GM23338 (cell line): ENCODE measurements at regions not wholly inside any gene's neighbourhood (a gene's known extent, or its start where the extent isn't known, plus 50 kb on each side); places are given as distances from the start of the nearest gene placed in this dataset.
"Not testable (repeated sequence)": the region's sequence is repeated elsewhere in the genome, so short reads cannot be mapped to it uniquely, and the experiment has no call there.

Source experiments
- ATAC-seq: fragments of 200-7000 bp; cut with Tn5 transposase; 3 replicates; pipeline ENCODE4 v1.9.1; 2020
- DNase-seq: peaks from one replicate; pipeline ENCODE4 v3.0.0-alpha.2; 2015; ENCODE audit warnings: low spot score
- H2AFZ ChIP-seq: fragments of 200-600 bp; sonication (generic); 2 replicates; pipeline ENCODE4 v1.8.0; 2016; ENCODE audit warnings: antibody characterized with exemption, mild to moderate bottlenecking, moderate library complexity
- H3F3A ChIP-seq: fragments of 200-600 bp; sonication (generic); replicated peaks from 2 replicates; pipeline ENCODE4 v1.8.0; 2017; ENCODE audit warnings: antibody characterized with exemption, mixed run types, low read depth
- H3K27ac ChIP-seq: fragments of 200-600 bp; sonication (generic); 2 replicates; pipeline ENCODE4 v1.6.1; 2016; ENCODE audit warnings: low read depth
- H3K27me3 ChIP-seq: fragments of 200-600 bp; sonication (generic); 2 replicates; pipeline ENCODE4 v1.8.0; 2016; ENCODE audit warnings: mild to moderate bottlenecking, mixed run types, moderate library complexity; ENCODE audit not compliant: insufficient read depth
- H3K36me3 ChIP-seq: fragments of 200-600 bp; sonication (generic); 2 replicates; pipeline ENCODE4 v1.8.0; 2016; ENCODE audit warnings: mild to moderate bottlenecking; ENCODE audit not compliant: insufficient read depth
- H3K4me1 ChIP-seq: fragments of 200-600 bp; sonication (generic); 2 replicates; pipeline ENCODE4 v1.8.0; 2016; ENCODE audit warnings: mild to moderate bottlenecking, moderate library complexity; ENCODE audit not compliant: insufficient read depth
- H3K4me2 ChIP-seq: fragments of 200-600 bp; sonication (generic); 2 replicates; pipeline ENCODE4 v1.7.1; 2017; ENCODE audit warnings: mixed run types
- H3K4me3 ChIP-seq: fragments of 200-600 bp; sonication (generic); 2 replicates; pipeline ENCODE4 v1.6.1; 2016; ENCODE audit warnings: mixed run types
- H3K79me2 ChIP-seq: fragments of 200-600 bp; sonication (generic); replicated peaks from 2 replicates; pipeline ENCODE4 v1.8.0; 2017; ENCODE audit warnings: mild to moderate bottlenecking; ENCODE audit not compliant: insufficient read depth
- H3K9me2 ChIP-seq: fragments of 200-600 bp; sonication (generic); 2 replicates; pipeline ENCODE4 v1.8.0; 2017; ENCODE audit not compliant: insufficient read depth
- H4K20me1 ChIP-seq: fragments of 200-600 bp; sonication (generic); replicated peaks from 2 replicates; pipeline ENCODE4 v1.8.0; 2017; ENCODE audit warnings: mild to moderate bottlenecking; ENCODE audit not compliant: insufficient read depth
- H3K27ac Mint-ChIP-seq: 2 replicates; pipeline ENCODE4 v1.8.0; 2020; ENCODE audit warnings: inconsistent platforms, mild to moderate bottlenecking, moderate library complexity, mixed read lengths
- H3K27me3 Mint-ChIP-seq: 3 replicates; pipeline ENCODE4 v1.8.0; 2022; ENCODE audit warnings: low read depth, mild to moderate bottlenecking, moderate library complexity, mixed read lengths, inconsistent platforms; ENCODE audit not compliant: insufficient read depth, poor library complexity
- H3K36me3 Mint-ChIP-seq: 3 replicates; pipeline ENCODE4 v1.8.0; 2021; ENCODE audit warnings: low read depth, mild to moderate bottlenecking, inconsistent platforms, moderate library complexity, mixed read lengths
- H3K4me1 Mint-ChIP-seq: 3 replicates; pipeline ENCODE4 v1.8.0; 2020; ENCODE audit warnings: mild to moderate bottlenecking, inconsistent platforms, mixed read lengths
- H3K4me3 Mint-ChIP-seq: 3 replicates; pipeline ENCODE4 v1.8.0; 2021; ENCODE audit warnings: moderate library complexity, mild to moderate bottlenecking, inconsistent platforms, mixed read lengths
- H3K9me3 Mint-ChIP-seq: 3 replicates; pipeline ENCODE4 v1.8.0; 2020; ENCODE audit warnings: moderate library complexity, mild to moderate bottlenecking, inconsistent platforms, mixed read lengths
- CREB1 ChIP-seq: fragments of 250-450 bp; sonication (Bioruptor Pico); IDR thresholded peaks from 2 replicates; pipeline ENCODE4 v1.5.0; 2020; ENCODE audit warnings: low read depth, mild to moderate bottlenecking, moderate library complexity
- ETS1 ChIP-seq: IDR thresholded peaks from 2 replicates; pipeline ENCODE4 v1.6.1; 2016; ENCODE audit warnings: antibody characterized with exemption
- EZH2 ChIP-seq: fragments of 200-600 bp; sonication (generic); IDR thresholded peaks from one replicate; pipeline ENCODE4 v1.8.0; 2017; ENCODE audit warnings: antibody characterized with exemption, mild to moderate bottlenecking, low read depth; ENCODE audit not compliant: unreplicated experiment
- EZH2phosphoT487 ChIP-seq: fragments of 200-600 bp; sonication (generic); IDR thresholded peaks from one replicate; pipeline ENCODE4 v1.8.1; 2018; ENCODE audit warnings: antibody characterized with exemption; ENCODE audit not compliant: unreplicated experiment
- POLR2AphosphoS5 ChIP-seq: IDR thresholded peaks from 2 replicates; pipeline ENCODE4 v1.6.1; 2016; ENCODE audit warnings: antibody characterized with exemption, low read depth
- ZNF331 ChIP-seq: fragments of 250-450 bp; sonication (Bioruptor Pico); IDR thresholded peaks from 2 replicates; pipeline ENCODE4 v1.5.0; 2020; ENCODE audit warnings: low read depth, mild to moderate bottlenecking, moderate library complexity
- ZNF462 ChIP-seq: fragments of 250-450 bp; sonication (Bioruptor Pico); IDR thresholded peaks from 2 replicates; pipeline ENCODE4 v1.5.0; 2020; ENCODE audit warnings: mild to moderate bottlenecking, moderate library complexity
- TF ChIP-seq, protein P1 (sequence below), 2 experiments: fragments of 200-600 bp in 1 of 2; sonication (generic) in 1 of 2; conservative IDR thresholded peaks; 2 replicates each; pipeline versions ENCODE4 v1.5.1 to v1.6.1; 2016 to 2017; ENCODE audit warnings: antibody characterized with exemption in 2 of 2, low read depth in 2 of 2, mild to moderate bottlenecking in 2 of 2, moderate library complexity in 1 of 2
- TF ChIP-seq, protein P2 (sequence below): IDR thresholded peaks from one replicate; pipeline ENCODE4 v1.6.1; 2018; ENCODE audit warnings: antibody characterized with exemption; ENCODE audit not compliant: unreplicated experiment

DNA sequence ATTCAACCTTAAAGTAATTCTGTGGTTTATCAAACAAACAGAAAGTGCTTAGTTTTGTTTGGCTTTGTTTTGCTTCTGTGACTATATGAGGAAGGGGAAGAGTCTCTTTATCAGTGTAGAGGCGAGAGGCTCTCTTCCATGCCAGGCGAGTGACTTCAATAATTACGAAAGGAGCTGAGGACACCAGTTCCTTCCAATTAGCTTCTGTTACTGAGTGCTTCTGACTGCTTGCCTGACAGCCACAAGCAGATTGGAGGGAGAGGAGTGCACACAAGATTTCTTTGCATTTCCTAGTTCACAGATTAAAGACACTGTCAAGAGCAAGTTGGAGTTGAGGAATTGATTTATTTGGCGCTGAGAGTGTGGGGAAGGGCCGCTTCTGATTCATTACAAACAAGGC, 1484.5 kb upstream of the TENM4 start:
- Histone ChIP-seq H3K36me3 (no peaks in the 10 kb centered on the region), H3K79me2 (no peaks in the 10 kb centered on the region), H3F3A (no peaks in the 10 kb centered on the region), H3K27me3 (no peaks in the 10 kb centered on the region), H3K9me2 (no peaks in the 10 kb centered on the region), H3K4me3 (no peak overlapping the region), H3K4me1 (no peaks in the 10 kb centered on the region), H2AFZ (peak overlapping the region; percentile 20; the same call in 1 of the 2 replicates), H4K20me1 (no peaks in the 10 kb centered on the region), H3K27ac (no peak overlapping the region), H3K4me2 (no peak overlapping the region)
- Mint-ChIP-seq H3K9me3 (no peaks in the 10 kb centered on the region), H3K27me3 (no peaks in the 10 kb centered on the region), H3K4me3 (no peak overlapping the region), H3K4me1 (peaks cover 5% of the 10 kb centered on the region; the same call in 1 of the 3 replicates), H3K36me3 (no peaks in the 10 kb centered on the region), H3K27ac (no peak overlapping the region)
- ATAC-seq, result no peak
- no peak for TF ChIP-seq ZNF462 (CRISPR knock-in tag)
- no peak for TF ChIP-seq CREB1 (CRISPR knock-in tag)
- TF ChIP-seq, protein P1, sequence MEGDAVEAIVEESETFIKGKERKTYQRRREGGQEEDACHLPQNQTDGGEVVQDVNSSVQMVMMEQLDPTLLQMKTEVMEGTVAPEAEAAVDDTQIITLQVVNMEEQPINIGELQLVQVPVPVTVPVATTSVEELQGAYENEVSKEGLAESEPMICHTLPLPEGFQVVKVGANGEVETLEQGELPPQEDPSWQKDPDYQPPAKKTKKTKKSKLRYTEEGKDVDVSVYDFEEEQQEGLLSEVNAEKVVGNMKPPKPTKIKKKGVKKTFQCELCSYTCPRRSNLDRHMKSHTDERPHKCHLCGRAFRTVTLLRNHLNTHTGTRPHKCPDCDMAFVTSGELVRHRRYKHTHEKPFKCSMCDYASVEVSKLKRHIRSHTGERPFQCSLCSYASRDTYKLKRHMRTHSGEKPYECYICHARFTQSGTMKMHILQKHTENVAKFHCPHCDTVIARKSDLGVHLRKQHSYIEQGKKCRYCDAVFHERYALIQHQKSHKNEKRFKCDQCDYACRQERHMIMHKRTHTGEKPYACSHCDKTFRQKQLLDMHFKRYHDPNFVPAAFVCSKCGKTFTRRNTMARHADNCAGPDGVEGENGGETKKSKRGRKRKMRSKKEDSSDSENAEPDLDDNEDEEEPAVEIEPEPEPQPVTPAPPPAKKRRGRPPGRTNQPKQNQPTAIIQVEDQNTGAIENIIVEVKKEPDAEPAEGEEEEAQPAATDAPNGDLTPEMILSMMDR (conservative IDR thresholded peaks at IDR 0.05; ENCODE audit: low read depth in 2 of 2), result no peak
- TF ChIP-seq, protein P2, sequence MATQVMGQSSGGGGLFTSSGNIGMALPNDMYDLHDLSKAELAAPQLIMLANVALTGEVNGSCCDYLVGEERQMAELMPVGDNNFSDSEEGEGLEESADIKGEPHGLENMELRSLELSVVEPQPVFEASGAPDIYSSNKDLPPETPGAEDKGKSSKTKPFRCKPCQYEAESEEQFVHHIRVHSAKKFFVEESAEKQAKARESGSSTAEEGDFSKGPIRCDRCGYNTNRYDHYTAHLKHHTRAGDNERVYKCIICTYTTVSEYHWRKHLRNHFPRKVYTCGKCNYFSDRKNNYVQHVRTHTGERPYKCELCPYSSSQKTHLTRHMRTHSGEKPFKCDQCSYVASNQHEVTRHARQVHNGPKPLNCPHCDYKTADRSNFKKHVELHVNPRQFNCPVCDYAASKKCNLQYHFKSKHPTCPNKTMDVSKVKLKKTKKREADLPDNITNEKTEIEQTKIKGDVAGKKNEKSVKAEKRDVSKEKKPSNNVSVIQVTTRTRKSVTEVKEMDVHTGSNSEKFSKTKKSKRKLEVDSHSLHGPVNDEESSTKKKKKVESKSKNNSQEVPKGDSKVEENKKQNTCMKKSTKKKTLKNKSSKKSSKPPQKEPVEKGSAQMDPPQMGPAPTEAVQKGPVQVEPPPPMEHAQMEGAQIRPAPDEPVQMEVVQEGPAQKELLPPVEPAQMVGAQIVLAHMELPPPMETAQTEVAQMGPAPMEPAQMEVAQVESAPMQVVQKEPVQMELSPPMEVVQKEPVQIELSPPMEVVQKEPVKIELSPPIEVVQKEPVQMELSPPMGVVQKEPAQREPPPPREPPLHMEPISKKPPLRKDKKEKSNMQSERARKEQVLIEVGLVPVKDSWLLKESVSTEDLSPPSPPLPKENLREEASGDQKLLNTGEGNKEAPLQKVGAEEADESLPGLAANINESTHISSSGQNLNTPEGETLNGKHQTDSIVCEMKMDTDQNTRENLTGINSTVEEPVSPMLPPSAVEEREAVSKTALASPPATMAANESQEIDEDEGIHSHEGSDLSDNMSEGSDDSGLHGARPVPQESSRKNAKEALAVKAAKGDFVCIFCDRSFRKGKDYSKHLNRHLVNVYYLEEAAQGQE, result no peak
- no peak for TF ChIP-seq EZH2phosphoT487
- TF ChIP-seq ZNF331 (CRISPR knock-in tag), result no peak
- TF ChIP-seq EZH2, result no peak
- no peak for TF ChIP-seq ETS1
- TF ChIP-seq POLR2AphosphoS5, result no peak
- no peak for DNase-seq

- H3K9me3 Mint-ChIP-seq, H3K27ac Mint-ChIP-seq, H3K27ac ChIP-seq, H3K36me3 ChIP-seq, H3K4me2 ChIP-seq, H3K4me1 ChIP-seq, H3K36me3 Mint-ChIP-seq, H3K27me3 ChIP-seq, H4K20me1 ChIP-seq, H3K79me2 ChIP-seq, H3F3A ChIP-seq, H3K4me3 Mint-ChIP-seq, H2AFZ ChIP-seq, ATAC-seq, H3K4me3 ChIP-seq, H3K27me3 Mint-ChIP-seq, H3K9me2 ChIP-seq, DNase-seq: not testable (repeated sequence)
- H3K4me1 Mint-ChIP-seq, result peaks cover 11% of the 10 kb centered on the region
Observed at GRCh38 chr11:80921310-80921709, 1480.5 kb upstream of the TENM4 start.
